GM21619 (cell line): ENCODE measurements at regions not wholly inside any gene's neighbourhood (a gene's known extent, or its start where the extent isn't known, plus 50 kb on each side); places are given as distances from the start of the nearest gene placed in this dataset.
"Not testable (repeated sequence)": the region's sequence is repeated elsewhere in the genome, so short reads cannot be mapped to it uniquely, and the experiment has no call there.

ENCODE experiments used
- ATAC-seq: cut with Tn5 transposase; IDR thresholded peaks from one replicate; pipeline ENCODE4 v1.9.1; 2021; ENCODE audit not compliant: unreplicated experiment

GRCh38 chr13:50156140-50156539 lies 140.9 kb downstream of the KCNRG start:
- ATAC-seq = no peak

- no peak for ATAC-seq
Measured at GRCh38 chr13:50156561-50157127, 141.4 kb downstream of the KCNRG start.

- no peak for ATAC-seq
Measured at GRCh38 chr13:50158385-50159165, 143.3 kb downstream of the KCNRG start.

GRCh38 chr13:50159607-50160006 lies 144.4 kb downstream of the KCNRG start:
- no peak for ATAC-seq

GRCh38 chr13:50161052-50161451 lies 145.8 kb downstream of the KCNRG start:
- no peak for ATAC-seq

- ATAC-seq = no peak
Measured at GRCh38 chr13:50162001-50162400, 146.8 kb downstream of the KCNRG start.

- ATAC-seq = no peak
Measured at GRCh38 chr13:50162567-50162966, 147.3 kb downstream of the KCNRG start.

GRCh38 chr13:50167224-50167947 lies 152.1 kb downstream of the KCNRG start:
- ATAC-seq = peak; percentile 51

- ATAC-seq = no peak
Measured at GRCh38 chr13:50167967-50168366, 152.7 kb downstream of the KCNRG start.

- no peak for ATAC-seq
Measured at GRCh38 chr13:50168786-50169185, 153.5 kb downstream of the KCNRG start.

GRCh38 chr13:50170447-50171037 lies 155.3 kb downstream of the KCNRG start:
- ATAC-seq = no peak

- ATAC-seq = no peak
Measured at GRCh38 chr13:50171590-50172282, 156.5 kb downstream of the KCNRG start.

GRCh38 chr13:50173045-50173444 lies 157.8 kb downstream of the KCNRG start:
- not testable (repeated sequence) for ATAC-seq

GRCh38 chr13:50174630-50175029 lies 159.4 kb downstream of the KCNRG start:
- no peak for ATAC-seq

- ATAC-seq = no peak
Measured at GRCh38 chr13:50179977-50180376, 164.7 kb downstream of the KCNRG start.

- ATAC-seq = not testable (repeated sequence)
Measured at GRCh38 chr13:50185769-50186763, 170.8 kb downstream of the KCNRG start.

GRCh38 chr13:50187352-50188029 lies 172.2 kb downstream of the KCNRG start:
- no peak for ATAC-seq

- ATAC-seq = no peak
Measured at GRCh38 chr13:50188696-50189095, 173.5 kb downstream of the KCNRG start.

- no peak for ATAC-seq
Measured at GRCh38 chr13:50189450-50189849, 174.2 kb downstream of the KCNRG start.
